Femur (tissue), 1 donor: ENCODE measurements at regions not wholly inside any gene's neighbourhood (a gene's known extent, or its start where the extent isn't known, plus 50 kb on each side); places are given as distances from the start of the nearest gene placed in this dataset.

Experiments used
- DNase-seq: peaks from one replicate; pipeline ENCODE4 v3.0.0-alpha.2; 2017

DNA sequence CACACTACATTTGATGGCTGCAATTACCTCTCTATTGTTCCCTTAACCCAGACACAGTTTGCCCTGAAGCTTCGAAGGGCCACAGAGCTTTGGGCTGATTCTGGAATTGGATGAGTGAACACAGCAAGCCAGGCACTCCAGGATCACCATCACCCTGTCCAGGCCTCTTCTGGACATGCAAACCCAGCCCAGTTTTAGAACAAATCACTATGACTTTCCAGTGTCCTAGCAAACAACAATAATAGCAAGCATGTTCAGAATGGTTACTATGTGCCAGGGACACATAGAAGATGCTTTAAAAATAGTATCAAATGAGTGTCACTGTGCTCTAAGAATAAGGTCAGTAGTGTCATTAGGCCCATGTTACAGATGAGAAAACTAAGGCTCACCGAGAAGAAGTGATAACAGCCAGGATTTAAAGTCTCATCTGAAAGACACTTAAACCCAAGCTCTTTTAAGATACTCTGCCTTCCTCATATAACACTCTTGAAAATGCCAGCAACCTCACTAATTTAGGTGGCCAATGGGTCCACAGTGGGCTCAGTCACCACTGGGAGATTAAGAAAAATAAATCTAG lies 191.7 kb upstream of the STK17B start:
- DNase-seq, result no peak

GRCh38 chr2:196365145-196365544 lies 193.8 kb upstream of the STK17B start:
- DNase-seq, result no peak

- no peak for DNase-seq
These were observed 194.5 kb upstream of the STK17B start for GRCh38 chr2:196365923-196366322.

DNA sequence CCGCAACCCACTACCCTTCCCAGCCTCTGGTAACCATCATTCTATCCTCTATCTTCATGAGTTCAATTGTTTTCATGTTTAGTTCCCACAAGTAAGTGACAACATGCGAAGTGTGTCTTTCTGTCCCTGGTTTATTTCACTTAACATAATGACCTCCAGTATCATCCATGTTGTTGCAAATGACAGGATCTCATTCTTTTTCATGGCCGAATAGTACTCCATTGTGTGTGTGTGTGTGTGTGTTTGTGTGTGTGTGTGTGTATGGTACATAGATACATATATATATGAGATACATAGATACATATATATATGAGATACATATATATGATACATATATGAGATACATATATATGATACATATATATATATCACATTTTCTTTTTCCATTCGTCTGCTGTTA lies 196.3 kb upstream of the STK17B start:
- DNase-seq, result no peak

- no peak for DNase-seq
These were observed 197.3 kb upstream of the STK17B start for GRCh38 chr2:196368546-196369225.

DNA sequence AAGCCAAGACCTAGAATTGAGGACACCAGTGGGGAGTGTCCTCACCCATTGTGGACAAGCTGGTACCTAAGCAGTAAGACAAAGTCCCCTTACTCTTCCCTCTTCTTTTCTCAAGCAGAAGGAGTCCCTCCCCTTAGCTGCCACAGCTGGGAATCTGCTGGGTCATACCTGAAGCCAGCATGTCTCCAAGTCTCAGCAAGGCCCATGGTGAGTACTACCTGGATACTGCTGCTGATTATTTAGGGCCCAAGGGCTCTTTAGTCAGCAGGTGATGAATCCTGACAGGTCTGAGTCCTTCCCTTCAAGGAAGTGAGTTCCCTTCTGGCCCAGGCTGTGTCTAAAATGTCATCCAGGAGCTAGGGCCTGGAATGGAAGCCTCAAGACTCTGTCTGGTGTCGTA lies 198.6 kb upstream of the STK17B start:
- no peak for DNase-seq

GRCh38 chr2:196370381-196370780 lies 199.0 kb upstream of the STK17B start:
- DNase-seq, result no peak

DNA sequence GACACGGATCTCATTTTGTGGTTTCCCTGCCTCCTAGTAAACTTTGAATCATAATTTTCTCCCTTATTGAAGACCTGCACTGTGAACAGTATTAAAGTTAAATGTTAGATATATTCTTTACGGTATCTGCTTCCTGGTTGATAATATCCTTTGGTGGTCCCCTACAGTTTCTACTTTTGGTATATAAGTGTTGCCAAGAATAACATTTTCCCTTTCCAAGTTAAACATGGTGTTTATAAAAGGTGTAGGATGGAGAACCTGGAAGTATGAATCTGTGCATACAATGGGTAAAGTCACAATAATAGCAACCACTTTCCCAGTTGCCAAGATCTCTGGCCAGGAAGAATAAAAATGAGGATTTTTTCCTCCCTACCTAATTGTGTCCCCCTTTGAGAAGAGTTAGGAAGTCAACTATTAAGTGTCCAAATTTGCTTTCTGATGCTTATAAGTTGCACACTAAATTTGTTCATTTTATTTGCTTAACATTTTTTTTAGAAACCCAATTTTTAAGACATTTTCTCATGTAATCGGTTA lies 201.0 kb upstream of the STK17B start:
- no peak for DNase-seq

DNA sequence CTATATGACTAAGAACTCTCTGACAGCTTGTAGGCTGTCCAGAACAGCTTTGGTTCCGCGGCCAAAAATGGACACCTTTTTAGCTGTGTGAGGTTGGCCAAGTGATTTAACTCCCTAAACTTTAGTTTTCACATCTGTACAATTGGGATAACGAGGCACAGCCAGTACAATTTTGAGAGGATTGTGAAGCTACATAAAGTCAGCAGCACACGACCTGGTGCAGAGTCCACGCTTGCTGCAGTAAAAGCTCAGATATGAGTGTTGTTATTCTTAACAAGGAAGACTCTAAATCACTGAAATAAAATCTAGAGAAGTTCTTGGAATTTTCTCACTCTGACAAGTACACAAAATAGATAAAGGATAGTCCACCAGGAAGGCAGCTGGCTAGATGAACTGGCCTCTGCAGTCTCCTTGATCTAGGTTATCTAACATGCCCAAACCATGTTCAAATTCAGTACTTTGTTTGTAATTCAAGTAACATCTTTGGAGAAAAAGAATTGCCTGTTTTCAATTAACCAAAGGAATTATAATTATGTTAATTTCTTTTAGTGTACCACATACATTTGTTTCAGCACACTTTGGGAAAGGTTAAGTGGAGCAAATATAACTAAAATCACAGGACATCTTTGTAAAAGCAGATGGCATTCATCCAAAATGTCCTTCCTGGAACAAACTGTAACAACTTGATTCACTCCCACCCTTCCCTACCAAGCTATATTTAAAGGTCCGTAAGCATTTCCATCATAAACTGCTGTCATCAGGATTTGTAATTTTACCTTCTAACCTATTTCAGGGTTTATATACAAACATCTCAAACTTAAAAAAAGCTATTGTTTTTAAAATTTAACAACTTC lies 201.7 kb upstream of the STK17B start:
- DNase-seq, result no peak

- no peak for DNase-seq
These were observed 205.9 kb upstream of the STK17B start for GRCh38 chr2:196376984-196377877.

DNA sequence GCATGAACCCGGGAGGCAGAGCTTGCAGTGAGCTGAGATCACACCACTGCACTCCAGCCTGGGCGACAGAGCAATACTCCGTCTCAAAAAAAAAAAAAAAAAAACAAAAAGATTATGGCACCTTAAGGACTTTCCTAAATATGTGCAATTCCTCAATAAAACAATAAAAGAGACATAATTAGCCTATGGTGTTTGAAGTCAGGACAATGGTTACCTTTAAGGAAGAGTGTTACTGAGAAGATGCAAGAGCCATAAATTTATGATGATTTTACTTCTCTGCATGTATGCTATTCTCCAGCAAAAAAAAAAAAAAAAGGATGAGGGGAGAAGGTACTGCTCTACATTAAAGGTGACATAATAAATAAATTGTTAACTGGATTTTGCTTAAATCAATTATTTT lies 208.2 kb upstream of the STK17B start:
- DNase-seq, result no peak

GRCh38 chr2:196380098-196380497 lies 208.7 kb upstream of the STK17B start:
- no peak for DNase-seq

- DNase-seq, result no peak
These were observed 209.2 kb upstream of the STK17B start for GRCh38 chr2:196380575-196380974.

GRCh38 chr2:196381464-196381863 lies 210.1 kb upstream of the STK17B start:
- DNase-seq, result no peak

DNA sequence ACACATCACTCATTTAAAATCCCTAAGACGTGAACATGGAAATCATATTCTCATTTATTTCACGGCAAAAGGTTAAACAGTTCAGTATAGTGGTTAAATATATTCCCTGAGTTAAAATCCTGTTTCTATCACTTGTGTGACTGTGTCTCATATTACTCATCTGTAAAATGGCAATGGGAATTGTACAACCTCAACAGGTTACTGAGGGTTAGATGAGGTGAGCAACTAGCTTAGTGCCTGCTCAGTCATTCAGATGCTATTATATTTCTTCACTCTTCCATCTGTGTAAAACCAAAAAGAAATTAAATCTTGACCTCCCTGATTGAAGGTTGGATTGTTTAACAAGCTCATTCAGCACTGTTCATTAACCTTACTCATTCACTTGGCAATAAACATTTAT lies 212.4 kb upstream of the STK17B start:
- DNase-seq, result no peak

DNA sequence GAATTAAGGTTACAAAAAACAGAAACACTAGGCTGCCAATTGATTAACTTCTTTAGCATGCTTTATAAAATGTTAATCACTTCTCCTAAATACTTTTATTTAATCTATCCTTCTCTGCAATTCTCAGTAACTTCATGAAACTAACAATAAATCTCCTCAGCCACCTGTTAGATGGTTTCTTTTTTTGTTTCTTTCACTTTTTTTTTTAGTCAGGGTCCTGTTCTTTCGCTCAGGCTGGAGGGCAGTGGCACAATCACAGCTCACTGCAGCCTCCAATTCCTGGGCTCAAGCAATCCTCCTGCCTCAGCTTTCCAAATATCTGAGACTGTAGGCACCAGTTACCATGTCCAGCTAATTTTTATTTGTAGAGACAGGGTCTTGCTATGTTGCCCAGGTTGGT lies 213.4 kb upstream of the STK17B start:
- no peak for DNase-seq

DNA sequence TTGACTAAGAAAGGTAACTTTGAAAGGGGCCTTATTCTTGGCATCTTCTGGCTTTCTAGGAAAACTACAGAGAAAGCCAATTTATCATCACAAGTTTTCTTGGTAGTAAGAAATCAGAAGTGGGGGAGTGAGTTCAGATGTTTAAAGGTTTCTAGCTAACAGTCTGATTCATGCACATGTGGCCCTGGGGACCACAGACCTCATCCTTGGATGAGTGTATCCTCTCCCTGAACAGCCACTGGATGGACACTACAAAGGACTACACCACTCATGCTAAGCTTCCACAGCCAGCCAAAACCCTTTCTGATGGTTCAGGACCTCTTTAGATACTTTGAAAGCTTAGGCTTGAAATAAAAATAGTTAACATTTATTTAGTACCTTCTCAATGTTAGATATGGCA lies 218.3 kb upstream of the STK17B start:
- no peak for DNase-seq

DNA sequence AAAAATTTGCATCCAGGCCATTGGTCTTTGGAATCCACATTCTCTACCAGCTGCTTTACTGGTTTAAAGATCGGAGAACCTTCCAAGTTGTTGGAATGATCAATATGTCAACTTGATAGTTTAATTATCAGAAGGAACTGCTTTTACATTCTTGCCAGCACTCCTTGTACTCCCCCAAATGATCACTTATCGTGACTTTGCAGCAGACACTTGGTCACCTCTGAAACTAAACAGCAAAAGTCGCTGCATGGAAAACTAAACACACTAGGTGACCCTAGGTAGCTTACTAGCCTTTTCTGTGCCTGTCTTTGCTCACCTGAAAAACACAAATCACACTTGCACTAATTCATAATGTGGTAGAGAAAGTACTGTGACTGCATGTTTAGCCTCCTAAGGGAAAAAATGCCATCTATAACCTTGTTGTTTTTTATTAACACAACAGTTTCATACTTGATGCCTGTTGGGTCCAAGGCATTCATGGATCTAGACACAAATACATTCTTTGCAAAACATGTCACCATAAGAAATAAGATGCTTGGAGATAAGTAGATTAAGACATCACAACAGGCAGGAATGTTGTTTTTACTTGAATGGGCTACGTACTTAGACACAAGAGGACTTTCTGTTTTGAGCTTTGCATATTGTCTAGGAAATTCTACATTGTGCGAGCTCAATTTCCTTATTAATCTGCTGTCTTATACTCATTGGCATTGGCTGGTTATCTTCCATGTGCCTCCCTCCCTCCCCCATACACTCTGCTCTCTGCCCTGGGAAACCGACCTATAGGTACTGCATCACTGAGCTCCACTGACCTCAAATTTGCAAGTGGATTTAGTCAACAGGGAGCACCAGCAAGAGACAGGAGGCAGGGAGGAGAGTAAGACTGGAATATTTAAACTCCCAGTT lies 219.1 kb upstream of the STK17B start:
- DNase-seq, result no peak

DNA sequence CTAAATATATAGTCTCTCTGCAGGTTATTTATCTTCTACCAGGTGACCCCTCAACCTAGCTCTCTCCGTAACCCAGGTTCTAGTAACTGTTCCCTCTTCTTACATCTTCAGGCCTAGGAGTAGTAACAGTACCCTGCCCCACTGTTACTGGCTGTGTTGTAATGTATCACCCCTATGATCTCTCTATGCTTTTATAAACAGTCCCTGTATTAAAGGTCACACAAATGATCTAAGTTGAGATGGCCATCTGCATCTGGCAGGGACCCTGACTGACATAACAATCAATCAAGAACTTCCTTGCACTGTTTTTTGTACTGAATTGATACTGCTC lies 219.7 kb upstream of the STK17B start:
- DNase-seq, result no peak

DNA sequence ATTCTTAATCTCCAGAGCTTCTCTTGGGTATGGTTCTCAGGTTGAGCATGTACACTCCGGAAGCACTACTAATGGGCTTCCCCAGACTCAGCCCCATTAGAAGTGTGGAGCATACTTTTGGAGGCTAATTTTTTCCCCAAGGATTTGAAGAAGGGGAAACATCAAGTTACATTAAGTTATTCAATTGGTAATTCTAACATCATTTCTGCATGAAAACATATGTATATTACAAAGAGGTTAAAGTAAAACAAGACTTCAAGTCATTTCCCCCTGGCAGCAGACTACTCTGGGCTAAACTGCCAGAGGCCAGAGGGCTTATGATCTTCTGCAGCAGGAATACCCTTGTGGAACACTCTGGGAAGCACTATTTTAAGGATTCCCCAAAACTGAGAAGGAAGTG lies 227.7 kb upstream of the STK17B start:
- no peak for DNase-seq

DNA sequence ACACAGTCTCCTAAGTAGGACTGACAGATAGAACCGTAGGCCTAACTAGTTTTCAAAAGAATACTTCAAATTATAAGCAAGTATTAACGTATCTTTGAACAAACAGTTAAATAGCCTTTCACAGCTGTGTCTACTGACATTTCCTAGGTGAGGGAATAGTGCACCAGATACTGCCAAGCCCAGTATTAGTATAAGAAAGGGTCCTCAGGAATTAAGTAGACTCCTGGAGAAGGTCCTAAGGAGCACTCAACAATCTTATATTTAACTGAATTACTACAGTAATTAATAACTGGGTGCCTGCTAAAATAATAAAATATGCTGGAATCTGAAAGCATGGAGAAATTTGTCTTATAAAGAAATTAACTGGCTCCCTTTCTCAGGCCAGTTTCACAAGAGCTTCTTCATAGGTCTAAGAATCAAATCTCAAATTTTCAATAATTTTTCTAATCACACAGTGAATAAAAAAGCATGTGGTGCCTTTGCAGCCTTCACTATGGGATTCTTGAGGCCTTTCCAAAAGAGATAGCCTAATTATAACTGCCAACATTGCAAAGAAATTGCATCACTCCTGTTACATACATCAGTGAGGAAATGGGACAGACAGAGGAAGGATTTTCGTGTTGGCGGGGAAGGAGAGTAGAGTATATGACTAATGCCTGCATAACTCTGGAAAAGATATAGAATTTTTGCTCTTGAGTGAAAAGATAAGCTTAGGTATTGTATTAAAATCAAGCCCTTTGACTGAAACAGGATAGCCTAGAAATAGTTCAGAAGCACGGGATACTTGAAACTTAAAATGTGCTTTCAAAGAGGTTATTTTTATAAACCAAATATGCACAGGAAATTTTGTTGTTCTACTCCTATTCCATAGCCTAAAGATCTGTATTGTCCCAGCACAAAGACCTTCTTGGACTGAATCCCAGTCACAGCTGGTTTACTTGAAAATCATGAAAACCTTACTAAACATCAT lies 228.6 kb upstream of the STK17B start:
- peak; percentile 43 for DNase-seq
